ENCODE measurements at regions not wholly inside any gene's neighbourhood (a gene's known extent, or its start where the extent isn't known, plus 50 kb on each side); places are given as distances from the start of the nearest gene placed in this dataset.

DNA sequence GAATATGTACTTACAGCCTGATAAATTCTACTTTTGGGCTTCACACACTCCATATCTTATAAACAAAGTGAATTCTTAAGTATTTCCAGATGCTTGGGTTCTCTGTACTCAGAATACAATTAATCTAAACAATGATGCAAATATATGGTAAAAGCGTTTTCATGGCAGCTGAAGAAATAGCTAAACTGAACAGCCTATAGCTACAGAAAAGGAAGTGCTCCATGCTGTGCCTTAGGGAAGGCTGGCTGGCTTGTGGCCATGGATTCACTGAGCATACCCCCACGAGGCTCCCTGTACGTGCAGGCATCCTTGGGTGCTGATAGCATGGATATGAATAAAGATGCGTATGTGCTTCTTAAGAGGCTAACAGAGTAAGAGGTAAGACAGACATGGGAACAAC, 264.0 kb downstream of the KLF13 start:
- TF ChIP-seq EZH2 (IDR thresholded peaks at IDR 0.05; ENCODE audit: insufficient read depth, poor library complexity, severe bottlenecking), result no peak
- TF ChIP-seq EZH2phosphoT487 (IDR thresholded peaks at IDR 0.05; ENCODE audit: insufficient read depth, low read depth), result no peak

Data from GM23248 (cell line).